ENCODE measurements at regions not wholly inside any gene's neighbourhood (a gene's known extent, or its start where the extent isn't known, plus 50 kb on each side); places are given as distances from the start of the nearest gene placed in this dataset.

- H3K36me3 ChIP-seq (ENCODE audit: control insufficient read depth in 2 of 2, insufficient read depth in 2 of 2, low read length in 2 of 2): no peaks in the 10 kb centered on the region
- no peak overlapping the region for H3K4me3 ChIP-seq (ENCODE audit: low read length in 2 of 2)
- H3K27ac ChIP-seq (ENCODE audit: low read length): no peak overlapping the region
- no peak overlapping the region for H3K9ac ChIP-seq (ENCODE audit: low read length in 2 of 2)
- no peaks in the 10 kb centered on the region for H3K9me3 ChIP-seq (ENCODE audit: control insufficient read depth in 2 of 2, low read length in 2 of 2)
- H3K4me1 ChIP-seq (ENCODE audit: control insufficient read depth, insufficient read depth, low read length): peaks cover 14% of the 10 kb centered on the region
- H3K27me3 ChIP-seq (ENCODE audit: control insufficient read depth in 1 of 2, insufficient read depth in 2 of 2, low read length in 2 of 2): no peaks in the 10 kb centered on the region
Observed at GRCh38 chr2:173831312-173832229, 133.6 kb downstream of the SP3 start.

GRCh38 chr2:173834141-173834540, 131.0 kb downstream of the SP3 start:
- H3K4me3 ChIP-seq (ENCODE audit: low read length in 2 of 2): no peak overlapping the region
- H3K27me3 ChIP-seq (ENCODE audit: control insufficient read depth in 1 of 2, insufficient read depth in 2 of 2, low read length in 2 of 2): no peaks in the 10 kb centered on the region
- no peak overlapping the region for H3K27ac ChIP-seq (ENCODE audit: low read length)
- H3K9me3 ChIP-seq (ENCODE audit: control insufficient read depth in 2 of 2, low read length in 2 of 2): no peaks in the 10 kb centered on the region
- H3K9ac ChIP-seq (ENCODE audit: low read length in 2 of 2): no peak overlapping the region
- peaks cover 14% of the 10 kb centered on the region for H3K4me1 ChIP-seq (ENCODE audit: control insufficient read depth, insufficient read depth, low read length)
- no peaks in the 10 kb centered on the region for H3K36me3 ChIP-seq (ENCODE audit: control insufficient read depth in 2 of 2, insufficient read depth in 2 of 2, low read length in 2 of 2)

GRCh38 chr2:173835726-173836125, 129.4 kb downstream of the SP3 start:
- Histone ChIP-seq H3K9me3 (ENCODE audit: control insufficient read depth in 2 of 2, low read length in 2 of 2) (no peaks in the 10 kb centered on the region), H3K27ac (ENCODE audit: low read length) (no peak overlapping the region), H3K9ac (ENCODE audit: low read length in 2 of 2) (no peak overlapping the region), H3K36me3 (ENCODE audit: control insufficient read depth in 2 of 2, insufficient read depth in 2 of 2, low read length in 2 of 2) (no peaks in the 10 kb centered on the region), H3K4me1 (ENCODE audit: control insufficient read depth, insufficient read depth, low read length) (peaks cover 5% of the 10 kb centered on the region), H3K4me3 (ENCODE audit: low read length in 2 of 2) (no peak overlapping the region), H3K27me3 (ENCODE audit: control insufficient read depth in 1 of 2, insufficient read depth in 2 of 2, low read length in 2 of 2) (no peaks in the 10 kb centered on the region)

GRCh38 chr2:173841110-173841509, 124.1 kb downstream of the SP3 start:
- Histone ChIP-seq H3K36me3 (ENCODE audit: control insufficient read depth in 2 of 2, insufficient read depth in 2 of 2, low read length in 2 of 2) (no peaks in the 10 kb centered on the region), H3K4me3 (ENCODE audit: low read length in 2 of 2) (no peak overlapping the region)

GRCh38 chr2:173843526-173843925, 121.6 kb downstream of the SP3 start:
- Histone ChIP-seq H3K27me3 (ENCODE audit: control insufficient read depth in 1 of 2, insufficient read depth in 2 of 2, low read length in 2 of 2) (peaks cover 0 to 8% of the 10 kb centered on the region in 2 donors), H3K27ac (ENCODE audit: low read length) (no peak overlapping the region), H3K4me1 (ENCODE audit: control insufficient read depth, insufficient read depth, low read length) (no peaks in the 10 kb centered on the region), H3K4me3 (ENCODE audit: low read length in 2 of 2) (no peak overlapping the region), H3K9ac (ENCODE audit: low read length in 2 of 2) (no peak overlapping the region), H3K9me3 (ENCODE audit: control insufficient read depth in 2 of 2, low read length in 2 of 2) (no peaks in the 10 kb centered on the region), H3K36me3 (ENCODE audit: control insufficient read depth in 2 of 2, insufficient read depth in 2 of 2, low read length in 2 of 2) (no peaks in the 10 kb centered on the region)

More at GRCh38 chr2:173841110-173841509, 124.1 kb downstream of the SP3 start:
- Histone ChIP-seq H3K27ac (ENCODE audit: low read length) (no peak overlapping the region), H3K9me3 (ENCODE audit: control insufficient read depth in 2 of 2, low read length in 2 of 2) (no peaks in the 10 kb centered on the region), H3K27me3 (ENCODE audit: control insufficient read depth in 1 of 2, insufficient read depth in 2 of 2, low read length in 2 of 2) (peaks cover 0 to 3% of the 10 kb centered on the region in 2 donors), H3K9ac (ENCODE audit: low read length in 2 of 2) (no peak overlapping the region), H3K4me1 (ENCODE audit: control insufficient read depth, insufficient read depth, low read length) (no peaks in the 10 kb centered on the region)

GRCh38 chr2:173851141-173851641, 114.0 kb downstream of the SP3 start:
- peaks cover 0 to 5% of the 10 kb centered on the region in 2 donors for H3K27me3 ChIP-seq (ENCODE audit: control insufficient read depth in 1 of 2, insufficient read depth in 2 of 2, low read length in 2 of 2)

GRCh38 chr2:173854141-173854540, 111.0 kb downstream of the SP3 start:
- H3K27ac ChIP-seq (ENCODE audit: low read length): no peak overlapping the region
- H3K27me3 ChIP-seq (ENCODE audit: control insufficient read depth in 1 of 2, insufficient read depth in 2 of 2, low read length in 2 of 2): peaks cover 5% of the 10 kb centered on the region in 2 donors
- no peak overlapping the region for H3K4me3 ChIP-seq (ENCODE audit: low read length in 2 of 2)
- H3K9ac ChIP-seq (ENCODE audit: low read length in 2 of 2): no peak overlapping the region
- no peaks in the 10 kb centered on the region for H3K4me1 ChIP-seq (ENCODE audit: control insufficient read depth, insufficient read depth, low read length)
- H3K9me3 ChIP-seq (ENCODE audit: control insufficient read depth in 2 of 2, low read length in 2 of 2): no peaks in the 10 kb centered on the region
- no peaks in the 10 kb centered on the region for H3K36me3 ChIP-seq (ENCODE audit: control insufficient read depth in 2 of 2, insufficient read depth in 2 of 2, low read length in 2 of 2)

More at GRCh38 chr2:173851141-173851641, 114.0 kb downstream of the SP3 start:
- Histone ChIP-seq H3K4me3 (ENCODE audit: low read length in 2 of 2) (no peak overlapping the region), H3K9ac (ENCODE audit: low read length in 2 of 2) (no peak overlapping the region), H3K36me3 (ENCODE audit: control insufficient read depth in 2 of 2, insufficient read depth in 2 of 2, low read length in 2 of 2) (no peaks in the 10 kb centered on the region), H3K9me3 (ENCODE audit: control insufficient read depth in 2 of 2, low read length in 2 of 2) (no peaks in the 10 kb centered on the region), H3K27ac (ENCODE audit: low read length) (no peak overlapping the region), H3K4me1 (ENCODE audit: control insufficient read depth, insufficient read depth, low read length) (no peaks in the 10 kb centered on the region)

- Histone ChIP-seq H3K4me3 (ENCODE audit: low read length in 2 of 2) (no peak overlapping the region), H3K9me3 (ENCODE audit: control insufficient read depth in 2 of 2, low read length in 2 of 2) (no peaks in the 10 kb centered on the region), H3K9ac (ENCODE audit: low read length in 2 of 2) (no peak overlapping the region), H3K27ac (ENCODE audit: low read length) (no peak overlapping the region), H3K36me3 (ENCODE audit: control insufficient read depth in 2 of 2, insufficient read depth in 2 of 2, low read length in 2 of 2) (no peaks in the 10 kb centered on the region), H3K27me3 (ENCODE audit: control insufficient read depth in 1 of 2, insufficient read depth in 2 of 2, low read length in 2 of 2) (peaks cover 5% of the 10 kb centered on the region in 2 donors), H3K4me1 (ENCODE audit: control insufficient read depth, insufficient read depth, low read length) (no peaks in the 10 kb centered on the region)
Observed at GRCh38 chr2:173854840-173855239, 110.3 kb downstream of the SP3 start.

- H3K9me3 ChIP-seq (ENCODE audit: control insufficient read depth in 2 of 2, low read length in 2 of 2): no peaks in the 10 kb centered on the region
- no peaks in the 10 kb centered on the region for H3K4me1 ChIP-seq (ENCODE audit: control insufficient read depth, insufficient read depth, low read length)
- H3K36me3 ChIP-seq (ENCODE audit: control insufficient read depth in 2 of 2, insufficient read depth in 2 of 2, low read length in 2 of 2): no peaks in the 10 kb centered on the region
- H3K27ac ChIP-seq (ENCODE audit: low read length): no peak overlapping the region
- no peak overlapping the region for H3K4me3 ChIP-seq (ENCODE audit: low read length in 2 of 2)
- H3K27me3 ChIP-seq (ENCODE audit: control insufficient read depth in 1 of 2, insufficient read depth in 2 of 2, low read length in 2 of 2): peaks cover 5% of the 10 kb centered on the region in 2 donors
- H3K9ac ChIP-seq (ENCODE audit: low read length in 2 of 2): no peak overlapping the region
Observed at GRCh38 chr2:173855661-173856060, 109.5 kb downstream of the SP3 start.
